GM12878 (cell line): ENCODE measurements at regions not wholly inside any gene's neighbourhood (a gene's known extent, or its start where the extent isn't known, plus 50 kb on each side); places are given as distances from the start of the nearest gene placed in this dataset.
"Not testable (repeated sequence)": the region's sequence is repeated elsewhere in the genome, so short reads cannot be mapped to it uniquely, and the experiment has no call there.

Source experiments
- ATAC-seq: fragments of 200-7000 bp; cut with Tn5 transposase; 3 replicates; pipeline ENCODE4 v1.9.1; 2020; ENCODE audit warnings: mild to moderate bottlenecking, moderate library complexity
- BruUV-seq: library from RNA; stranded (reverse); fragments of 400-500 nt; replicated peaks from 2 replicates; lab custom pipeline; 2021; lab: Mats Ljungman, UMichigan
- CTCF ChIA-PET: fragments of 300-600 bp; sonication (Branson Sonifier 250); formaldehyde crosslinking; extraction: SDS; loops from one replicate; lab custom pipeline; 2021; ENCODE audit warnings: inconsistent platforms; lab: Yijun Ruan, JAX
- POLR2A ChIA-PET: fragments of 350-600 bp; formaldehyde crosslinking; extraction: SDS; loops from one replicate; lab custom pipeline; 2021; ENCODE audit warnings: inconsistent platforms; lab: Charles Lee
- RAD21 ChIA-PET: fragments of 300-600 bp; sonication (Branson Sonifier 250); formaldehyde crosslinking; loops from one replicate; lab custom pipeline; 2023; ENCODE audit warnings: antibody characterized with exemption; ENCODE audit not compliant: unreplicated experiment; lab: Charles Lee
- SMC1A ChIA-PET: fragments of 300-600 bp; sonication (Branson Sonifier 250); formaldehyde crosslinking; loops from one replicate; lab custom pipeline; 2023; ENCODE audit not compliant: unreplicated experiment, uncharacterized antibody; lab: Charles Lee
- DNase-seq: peaks from one replicate; pipeline ENCODE4 v3.0.0-alpha.2; 2011; ENCODE audit warnings: low read depth, low spot score
- FAIRE-seq: peaks from 3 replicates; lab custom pipeline; 2011; peaks lifted over from hg19 to GRCh38; lab: Jason Lieb, UNC
- H2AFZ ChIP-seq: 2 replicates; pipeline ENCODE4 v1.6.0; 2011; ENCODE audit warnings: low read depth, low read length, control low read depth; ENCODE audit not compliant: control insufficient read depth
- H3K27ac ChIP-seq: 2 replicates; pipeline ENCODE4 v1.5.1; 2011; ENCODE audit warnings: control low read depth; ENCODE audit not compliant: control insufficient read depth, insufficient read depth
- H3K27me3 ChIP-seq, 2 experiments: replicated peaks in 1 of 2; 2 replicates each; pipeline versions ENCODE4 v1.6.0 to v1.6.1; 2011; ENCODE audit warnings: low read length in 1 of 2; ENCODE audit not compliant: control insufficient read depth in 2 of 2, insufficient read depth in 2 of 2
- H3K36me3 ChIP-seq, 2 experiments: 2 replicates each; pipeline ENCODE4 v1.5.1; 2011; ENCODE audit warnings: low read length in 1 of 2; ENCODE audit not compliant: control insufficient read depth in 2 of 2, insufficient read depth in 2 of 2
- H3K4me1 ChIP-seq: 2 replicates; pipeline ENCODE4 v1.6.1; 2011; ENCODE audit warnings: mild to moderate bottlenecking, low read length, moderate library complexity, mixed read lengths; ENCODE audit not compliant: control insufficient read depth, insufficient read depth
- H3K4me2 ChIP-seq: 2 replicates; pipeline ENCODE4 v1.6.0; 2011; ENCODE audit warnings: control low read depth; ENCODE audit not compliant: control insufficient read depth, insufficient read depth
- H3K4me3 ChIP-seq: fragments of 200-600 bp; sonication (generic); 2 replicates; pipeline ENCODE4 v1.5.1; 2016
- H3K79me2 ChIP-seq: 2 replicates; pipeline ENCODE4 v1.6.0; 2011; ENCODE audit warnings: low read length; ENCODE audit not compliant: control insufficient read depth, insufficient read depth
- H3K9ac ChIP-seq: 2 replicates; pipeline ENCODE4 v1.8.0; 2011; ENCODE audit warnings: low read length, control low read depth, mixed read lengths; ENCODE audit not compliant: control insufficient read depth, insufficient read depth
- H3K9me3 ChIP-seq: replicated peaks from 3 replicates; pipeline ENCODE4 v1.5.1; 2011; ENCODE audit warnings: mild to moderate bottlenecking, low read length; ENCODE audit not compliant: control insufficient read depth, insufficient read depth
- H4K20me1 ChIP-seq: 2 replicates; pipeline ENCODE4 v1.6.0; 2011; ENCODE audit not compliant: control insufficient read depth, insufficient read depth
- ASH2L ChIP-seq: fragments of 300-600, 200-600 bp; sonication (generic); IDR thresholded peaks from 2 replicates; pipeline ENCODE4 v1.6.1; 2017; ENCODE audit warnings: low read depth, mild to moderate bottlenecking, borderline replicate concordance
- BCL11A ChIP-seq: IDR thresholded peaks from 2 replicates; pipeline ENCODE4 v1.6.1; 2011; ENCODE audit warnings: low read depth, low read length
- GABPA ChIP-seq: IDR thresholded peaks from 2 replicates; pipeline ENCODE4 v1.6.1; 2014; ENCODE audit warnings: antibody characterized with exemption, low read depth, mild to moderate bottlenecking, inconsistent platforms
- GATAD2B ChIP-seq: fragments of 450-650 bp; conservative IDR thresholded peaks from 2 replicates; pipeline ENCODE4 v1.6.1; 2017; ENCODE audit warnings: low read depth, mild to moderate bottlenecking, moderate library complexity
- HCFC1 ChIP-seq: fragments of 150-350 bp; IDR thresholded peaks from 2 replicates; pipeline ENCODE4 v1.6.1; 2014; ENCODE audit warnings: low read length
- MTA3 ChIP-seq: IDR thresholded peaks from 2 replicates; pipeline ENCODE4 v1.6.1; 2012; ENCODE audit warnings: low read length, inconsistent platforms, borderline replicate concordance
- NBN ChIP-seq: fragments of 450-650 bp; IDR thresholded peaks from 2 replicates; pipeline ENCODE4 v1.6.1; 2016
- TARDBP ChIP-seq: IDR thresholded peaks from 2 replicates; pipeline ENCODE4 v1.6.1; 2016; ENCODE audit warnings: borderline replicate concordance
- TCF7 ChIP-seq: IDR thresholded peaks from 2 replicates; pipeline ENCODE4 v1.6.1; 2014; ENCODE audit warnings: antibody characterized with exemption, borderline replicate concordance
- WRNIP1 ChIP-seq: IDR thresholded peaks from 2 replicates; pipeline ENCODE4 v1.6.1; 2011; ENCODE audit warnings: low read depth, low read length, improper control_type of control experiment, borderline replicate concordance
- YY1 ChIP-seq: IDR thresholded peaks from 2 replicates; pipeline ENCODE4 v1.6.1; 2011; ENCODE audit warnings: low read depth, mild to moderate bottlenecking, low read length
- WGBS: methylation state at CpG from one replicate; pipeline ENCODE4 v1.1.6; 2016; ENCODE audit warnings: low lambda C conversion rate; ENCODE audit not compliant: insufficient replicate concordance, insufficient coverage; ENCODE audit errors: missing lambda C conversion rate; 5-methylcytosine and 5-hydroxymethylcytosine counted together
- in situ Hi-C: fragments of 300-500 bp; cut with MboI; formaldehyde crosslinking; loops from 9 replicates; pipeline ENCODE4 v1.14.3; 2018; ENCODE audit warnings: mixed read lengths
- intact Hi-C: fragments of 100-400 bp; cut with micrococcal nuclease; formaldehyde crosslinking; loops from one replicate; pipeline ENCODE4 v1.14.2; 2022; ENCODE audit not compliant: unreplicated experiment
- TF ChIP-seq, protein P1 (sequence below): fragments of 450-650 bp; formaldehyde crosslinking; IDR thresholded peaks from 2 replicates; pipeline ENCODE4 v1.4.0; 2022; ENCODE audit warnings: mild to moderate bottlenecking, moderate library complexity
- TF ChIP-seq, protein P2 (sequence below): IDR thresholded peaks from 2 replicates; pipeline ENCODE4 v1.6.1; 2011; ENCODE audit warnings: borderline replicate concordance, low read depth, mild to moderate bottlenecking, moderate library complexity, mixed read lengths, low read length; ENCODE audit not compliant: insufficient read depth; ENCODE audit errors: extremely low read length

DNA sequence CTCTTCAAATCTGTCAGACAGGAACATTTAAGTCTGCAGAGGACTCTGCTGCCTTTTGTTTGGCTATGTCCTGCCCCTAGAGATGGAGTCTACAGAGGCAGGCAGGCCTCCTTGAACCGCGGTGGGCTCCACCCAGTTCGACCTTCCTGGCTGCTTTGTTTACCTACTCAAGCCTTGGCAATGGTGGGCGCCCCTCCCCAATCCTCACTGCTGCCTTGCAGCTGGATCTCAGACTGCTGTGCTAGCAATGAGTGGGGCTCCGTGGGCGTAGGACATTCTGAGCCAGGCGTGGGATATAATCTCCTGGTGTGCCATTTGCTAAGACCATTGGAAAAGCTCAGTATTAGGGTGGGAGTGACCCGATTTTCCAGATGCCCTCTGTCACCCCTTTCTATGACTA lies 250.7 kb upstream of the PKP2 start:
- H3K27ac ChIP-seq, BruUV-seq, DNase-seq, H3K4me3 ChIP-seq, H3K4me2 ChIP-seq, FAIRE-seq, CTCF ChIA-PET, H3K79me2 ChIP-seq, H3K9me3 ChIP-seq, H3K4me1 ChIP-seq, H3K36me3 ChIP-seq, SMC1A ChIA-PET, RAD21 ChIA-PET, H2AFZ ChIP-seq, H4K20me1 ChIP-seq, H3K9ac ChIP-seq, intact Hi-C loops, in situ Hi-C loops, ATAC-seq, H3K27me3 ChIP-seq, POLR2A ChIA-PET: not testable (repeated sequence)
- 5% methylated on average over 8 of the region's 8 CpGs for WGBS

DNA sequence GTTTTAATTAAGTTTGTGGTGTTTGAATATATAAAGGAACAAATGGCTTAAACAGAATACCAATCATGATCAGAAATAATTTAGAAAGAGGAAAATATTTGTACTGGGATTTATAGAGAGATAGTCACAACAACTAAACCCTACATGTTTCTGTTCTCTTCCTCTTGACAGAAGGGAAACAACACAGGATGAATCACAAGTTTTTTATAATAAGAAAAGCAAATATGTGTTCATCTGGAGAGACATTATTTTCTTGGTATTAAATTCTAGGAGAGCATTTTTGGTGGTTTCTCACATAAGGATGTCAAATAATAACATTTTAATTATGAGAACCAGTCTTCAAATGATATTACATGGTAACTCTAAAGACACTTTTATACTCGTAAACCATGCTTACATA lies 232.9 kb upstream of the PKP2 start:
- FAIRE-seq (no peak), DNase-seq (no peak), ATAC-seq (no peak)
- ChIA-PET CTCF (no interaction called here), POLR2A (no interaction called here), RAD21 (no interaction called here), SMC1A (no interaction called here)
- intact Hi-C loops: no loop called here
- BruUV-seq: no TSS peak
- WGBS: 29% methylated on average over 1 of the region's 1 CpG
- no peaks in the 10 kb centered on the region for H3K79me2 ChIP-seq
- no peaks in the 10 kb centered on the region for H3K4me1 ChIP-seq
- H3K27ac ChIP-seq: no peak overlapping the region
- H4K20me1 ChIP-seq: no peaks in the 10 kb centered on the region
- no peak overlapping the region for H2AFZ ChIP-seq
- no peak overlapping the region for H3K9ac ChIP-seq
- no peaks in the 10 kb centered on the region for H3K27me3 ChIP-seq
- no peaks in the 10 kb centered on the region for H3K36me3 ChIP-seq
- no peak overlapping the region for H3K4me2 ChIP-seq
- no peak overlapping the region for H3K4me3 ChIP-seq
- in situ Hi-C loops: no loop called here
- no peaks in the 10 kb centered on the region for H3K9me3 ChIP-seq
- TF ChIP-seq HCFC1 (no peak), BCL11A (no peak), MTA3 (no peak), GATAD2B (no peak), GABPA (no peak), WRNIP1 (no peak), YY1 (no peak), TARDBP (no peak), ASH2L (no peak), TCF7 (no peak), NBN (no peak)
- TF ChIP-seq, protein P1, sequence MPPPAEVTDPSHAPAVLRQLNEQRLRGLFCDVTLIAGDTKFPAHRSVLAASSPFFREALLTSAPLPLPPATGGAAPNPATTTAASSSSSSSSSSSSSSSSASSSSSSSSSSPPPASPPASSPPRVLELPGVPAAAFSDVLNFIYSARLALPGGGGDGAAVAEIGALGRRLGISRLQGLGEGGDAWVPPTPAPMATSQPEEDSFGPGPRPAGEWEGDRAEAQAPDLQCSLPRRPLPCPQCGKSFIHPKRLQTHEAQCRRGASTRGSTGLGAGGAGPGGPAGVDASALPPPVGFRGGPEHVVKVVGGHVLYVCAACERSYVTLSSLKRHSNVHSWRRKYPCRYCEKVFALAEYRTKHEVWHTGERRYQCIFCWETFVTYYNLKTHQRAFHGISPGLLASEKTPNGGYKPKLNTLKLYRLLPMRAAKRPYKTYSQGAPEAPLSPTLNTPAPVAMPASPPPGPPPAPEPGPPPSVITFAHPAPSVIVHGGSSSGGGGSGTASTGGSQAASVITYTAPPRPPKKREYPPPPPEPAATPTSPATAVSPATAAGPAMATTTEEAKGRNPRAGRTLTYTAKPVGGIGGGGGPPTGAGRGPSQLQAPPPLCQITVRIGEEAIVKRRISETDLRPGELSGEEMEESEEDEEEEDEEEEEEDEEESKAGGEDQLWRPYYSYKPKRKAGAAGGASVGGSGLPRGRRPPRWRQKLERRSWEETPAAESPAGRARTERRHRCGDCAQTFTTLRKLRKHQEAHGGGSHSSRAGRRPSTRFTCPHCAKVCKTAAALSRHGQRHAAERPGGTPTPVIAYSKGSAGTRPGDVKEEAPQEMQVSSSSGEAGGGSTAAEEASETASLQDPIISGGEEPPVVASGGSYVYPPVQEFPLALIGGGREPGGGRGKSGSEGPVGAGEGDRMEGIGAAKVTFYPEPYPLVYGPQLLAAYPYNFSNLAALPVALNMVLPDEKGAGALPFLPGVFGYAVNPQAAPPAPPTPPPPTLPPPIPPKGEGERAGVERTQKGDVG (CRISPR knock-in tag): no peak
- TF ChIP-seq, protein P2, sequence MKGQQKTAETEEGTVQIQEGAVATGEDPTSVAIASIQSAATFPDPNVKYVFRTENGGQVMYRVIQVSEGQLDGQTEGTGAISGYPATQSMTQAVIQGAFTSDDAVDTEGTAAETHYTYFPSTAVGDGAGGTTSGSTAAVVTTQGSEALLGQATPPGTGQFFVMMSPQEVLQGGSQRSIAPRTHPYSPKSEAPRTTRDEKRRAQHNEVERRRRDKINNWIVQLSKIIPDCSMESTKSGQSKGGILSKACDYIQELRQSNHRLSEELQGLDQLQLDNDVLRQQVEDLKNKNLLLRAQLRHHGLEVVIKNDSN: no peak
